ENCODE measurements at regions not wholly inside any gene's neighbourhood (a gene's known extent, or its start where the extent isn't known, plus 50 kb on each side); places are given as distances from the start of the nearest gene placed in this dataset.

- H3K9me3 ChIP-seq (ENCODE audit: control insufficient read depth in 4 of 4, low read length in 3 of 4): peaks cover 0 to under 1% (median 0%) of the 10 kb centered on the region in 4 donors
- no peaks in the 10 kb centered on the region for H3K27me3 ChIP-seq (ENCODE audit: control insufficient read depth in 4 of 4, insufficient read depth in 4 of 4, low read length in 3 of 4)
- H3K9ac ChIP-seq (ENCODE audit: low read depth in 1 of 2, low read length in 2 of 2): no peak overlapping the region
- 51% methylated on average over 3 of the region's 3 CpGs for WGBS
- no peak overlapping the region for H3K4me3 ChIP-seq (ENCODE audit: low read depth in 1 of 3, low read length in 3 of 3)
- no peaks in the 10 kb centered on the region for H3K36me3 ChIP-seq (ENCODE audit: control insufficient read depth in 4 of 4, insufficient read depth in 3 of 4, low read depth in 1 of 4, low read length in 3 of 4)
- TF ChIP-seq CTCF (IDR thresholded peaks at IDR 0.05; ENCODE audit: low read depth, low read length, missing input control) (no peak), FOXA2 (IDR thresholded peaks at IDR 0.05) (no peak), HNF4G (IDR thresholded peaks at IDR 0.05) (no peak), MAX (IDR thresholded peaks at IDR 0.05) (no peak), ZBTB33 (IDR thresholded peaks at IDR 0.05) (no peak), HNF4A (conservative IDR thresholded peaks at IDR 0.05) (no peak), FOXA1 (IDR thresholded peaks at IDR 0.05) (no peak), YY1 (IDR thresholded peaks at IDR 0.05) (no peak), RAD21 (IDR thresholded peaks at IDR 0.05) (no peak)
- no peaks in the 10 kb centered on the region for H3K4me1 ChIP-seq (ENCODE audit: control insufficient read depth in 4 of 4, insufficient read depth in 4 of 4, low read length in 3 of 4)
- no peak for DNase-seq (ENCODE audit: low spot score)
- H3K27ac ChIP-seq (ENCODE audit: low read depth in 1 of 2, low read length in 2 of 2): no peak overlapping the region
Observed at GRCh38 chr5:166497496-166498104, 1793.8 kb upstream of the WWC1 start.

- Histone ChIP-seq H3K27ac (ENCODE audit: low read depth in 1 of 2, low read length in 2 of 2) (no peak overlapping the region), H3K36me3 (ENCODE audit: control insufficient read depth in 4 of 4, insufficient read depth in 3 of 4, low read depth in 1 of 4, low read length in 3 of 4) (no peaks in the 10 kb centered on the region), H3K27me3 (ENCODE audit: control insufficient read depth in 4 of 4, insufficient read depth in 4 of 4, low read length in 3 of 4) (no peaks in the 10 kb centered on the region), H3K9ac (ENCODE audit: low read depth in 1 of 2, low read length in 2 of 2) (no peak overlapping the region), H3K4me1 (ENCODE audit: control insufficient read depth in 4 of 4, insufficient read depth in 4 of 4, low read length in 3 of 4) (no peaks in the 10 kb centered on the region), H3K9me3 (ENCODE audit: control insufficient read depth in 4 of 4, low read length in 3 of 4) (peaks cover 0 to 2% (median 0%) of the 10 kb centered on the region in 4 donors), H3K4me3 (ENCODE audit: low read depth in 1 of 3, low read length in 3 of 3) (no peak overlapping the region)
- no peak for DNase-seq (ENCODE audit: low spot score)
- 84% methylated on average over 3 of the region's 3 CpGs for WGBS
- TF ChIP-seq RXRA (IDR thresholded peaks at IDR 0.05) (no peak), YY1 (IDR thresholded peaks at IDR 0.05) (no peak), FOXA2 (IDR thresholded peaks at IDR 0.05) (no peak), NR2F2 (IDR thresholded peaks at IDR 0.05) (no peak), HNF4G (IDR thresholded peaks at IDR 0.05) (no peak), JUND (IDR thresholded peaks at IDR 0.05) (no peak), MAX (IDR thresholded peaks at IDR 0.05) (no peak), RAD21 (IDR thresholded peaks at IDR 0.05) (no peak), TAF1 (conservative IDR thresholded peaks at IDR 0.05) (no peak)
Observed at GRCh38 chr5:166499447-166500240, 1791.8 kb upstream of the WWC1 start.

All from liver (tissue), 8 donors.